ENCODE measurements at regions not wholly inside any gene's neighbourhood (a gene's known extent, or its start where the extent isn't known, plus 50 kb on each side); places are given as distances from the start of the nearest gene placed in this dataset.
"Not testable (repeated sequence)": the region's sequence is repeated elsewhere in the genome, so short reads cannot be mapped to it uniquely, and the experiment has no call there.

DNA sequence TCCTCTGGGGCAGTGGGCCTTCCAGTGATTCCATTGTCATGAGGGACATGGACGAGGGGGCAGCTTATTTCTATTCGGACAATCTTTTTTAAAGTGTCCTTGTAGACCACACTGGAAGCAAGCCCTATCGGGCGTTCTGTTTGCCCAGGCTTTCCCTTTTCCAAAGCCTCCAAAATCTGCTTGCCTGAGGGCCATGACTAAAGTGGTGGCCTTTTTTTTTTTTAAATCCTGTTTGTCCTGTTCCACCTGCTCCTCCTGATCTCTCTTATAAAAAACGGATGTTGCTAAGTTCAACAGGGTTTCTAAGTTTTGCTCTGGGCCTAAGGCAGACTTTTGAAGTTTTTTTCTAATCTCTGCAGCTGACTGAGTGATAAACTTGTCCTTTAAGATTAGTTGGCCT is 1380.1 kb downstream of the SI start:
- H3K27ac ChIP-seq (ENCODE audit: low read length, poor library complexity, severe bottlenecking); H3K18ac ChIP-seq (ENCODE audit: low read depth in 1 of 2, low read length in 2 of 2); H4K8ac ChIP-seq (ENCODE audit: low read length); H2BK12ac ChIP-seq (ENCODE audit: low read length in 2 of 2); DNase-seq; H3K9ac ChIP-seq (ENCODE audit: low read length); H4K91ac ChIP-seq (ENCODE audit: low read length); H3K36me3 ChIP-seq (ENCODE audit: control insufficient read depth in 1 of 2, insufficient read depth in 2 of 2, low read depth in 1 of 2, low read length in 2 of 2); H2BK120ac ChIP-seq (ENCODE audit: low read depth, low read length); H3K27me3 ChIP-seq (ENCODE audit: control insufficient read depth in 1 of 2, insufficient read depth in 1 of 2, low read length in 2 of 2); H3K4ac ChIP-seq (ENCODE audit: low read depth in 1 of 2, low read length in 2 of 2); H3K4me1 ChIP-seq (ENCODE audit: control insufficient read depth, insufficient read depth, low read depth, low read length); H3K14ac ChIP-seq (ENCODE audit: low read length in 2 of 2); H2BK5ac ChIP-seq (ENCODE audit: low read depth, low read length, poor library complexity, severe bottlenecking); H3K23ac ChIP-seq (ENCODE audit: low read length in 2 of 2); H3K4me3 ChIP-seq (ENCODE audit: insufficient read depth in 1 of 2, low read depth in 1 of 2, low read length in 2 of 2); H3K79me1 ChIP-seq (replicated peaks; ENCODE audit: low read length, poor library complexity, severe bottlenecking); H2AK5ac ChIP-seq (ENCODE audit: low read length, severe bottlenecking); H3K4me2 ChIP-seq (ENCODE audit: low read length, poor library complexity, severe bottlenecking); H2AFZ ChIP-seq (ENCODE audit: low read depth, low read length); H2BK15ac ChIP-seq (ENCODE audit: low read depth, poor library complexity, severe bottlenecking); H3K9me3 ChIP-seq (ENCODE audit: control insufficient read depth, low read length): not testable (repeated sequence)
- 73% methylated on average over 5 of the region's 5 CpGs for WGBS

DNA sequence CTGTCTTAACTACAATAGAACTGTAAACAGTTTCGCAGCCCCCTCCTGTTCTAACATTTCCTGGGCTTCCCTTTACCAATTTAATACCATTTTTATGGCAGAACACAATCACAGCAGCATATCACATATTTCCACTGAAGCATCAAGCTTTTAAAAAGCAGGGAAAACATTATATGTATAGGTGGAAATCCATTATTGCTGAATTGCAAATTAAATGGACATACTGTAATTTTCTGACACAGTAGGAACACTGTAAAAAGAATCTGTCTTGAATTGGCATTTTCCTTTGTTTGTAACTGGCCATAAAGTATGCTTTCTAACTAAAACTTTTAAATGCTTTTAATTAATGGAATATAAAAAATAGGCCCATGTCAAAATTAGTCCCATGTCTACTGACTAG is 1385.8 kb downstream of the SI start:
- H2AK5ac ChIP-seq (ENCODE audit: low read length, severe bottlenecking) = no peak overlapping the region
- no peak overlapping the region for H4K91ac ChIP-seq (ENCODE audit: low read length)

DNA sequence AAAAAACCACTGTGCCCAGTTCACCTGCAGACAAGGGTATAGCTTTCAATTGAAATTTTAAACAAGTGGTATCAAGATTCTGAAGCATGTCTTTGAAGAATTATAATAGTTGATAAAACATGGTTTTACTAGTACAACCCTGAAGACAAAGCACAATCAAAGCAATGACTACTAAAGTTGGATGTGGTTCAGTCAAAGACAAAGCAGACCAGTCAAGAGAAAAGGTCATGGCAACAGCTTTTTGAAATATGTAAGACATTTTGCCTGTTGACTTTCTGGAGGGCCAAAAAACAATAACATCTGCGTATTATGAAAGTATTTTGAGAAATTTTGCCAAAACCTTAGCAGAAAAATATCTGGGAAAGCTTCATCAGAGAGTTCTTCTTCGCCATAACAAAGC is 1393.6 kb downstream of the SI start:
- WGBS = no CpG with 5 or more reads among the region's 2 CpGs
- DNase-seq = no peak
- no peak overlapping the region for H4K91ac ChIP-seq (ENCODE audit: low read length)

More for the DNA sequence above, 1385.8 kb downstream of the SI start:
- H2BK12ac ChIP-seq (ENCODE audit: low read length in 2 of 2) = no peak overlapping the region
- no peak for DNase-seq
- no peak overlapping the region for H2BK120ac ChIP-seq (ENCODE audit: low read depth, low read length)
- H3K14ac ChIP-seq (ENCODE audit: low read length in 2 of 2) = no peak overlapping the region
- 86% methylated on average over 1 of the region's 1 CpG for WGBS
- H2BK15ac ChIP-seq (ENCODE audit: low read depth, poor library complexity, severe bottlenecking) = no peak overlapping the region
- H3K27ac ChIP-seq (ENCODE audit: low read length, poor library complexity, severe bottlenecking) = no peak overlapping the region
- no peak overlapping the region for H3K23ac ChIP-seq (ENCODE audit: low read length in 2 of 2)
- no peaks in the 10 kb centered on the region for H3K27me3 ChIP-seq (ENCODE audit: control insufficient read depth in 1 of 2, insufficient read depth in 1 of 2, low read length in 2 of 2)
- no peak overlapping the region for H3K4me3 ChIP-seq (ENCODE audit: insufficient read depth in 1 of 2, low read depth in 1 of 2, low read length in 2 of 2)
- H3K79me1 ChIP-seq (replicated peaks; ENCODE audit: low read length, poor library complexity, severe bottlenecking) = no peaks in the 10 kb centered on the region
- no peak overlapping the region for H2AFZ ChIP-seq (ENCODE audit: low read depth, low read length)
- no peak overlapping the region for H3K9ac ChIP-seq (ENCODE audit: low read length)
- no peak overlapping the region for H3K18ac ChIP-seq (ENCODE audit: low read depth in 1 of 2, low read length in 2 of 2)
- no peaks in the 10 kb centered on the region for H3K36me3 ChIP-seq (ENCODE audit: control insufficient read depth in 1 of 2, insufficient read depth in 2 of 2, low read depth in 1 of 2, low read length in 2 of 2)
- H2BK5ac ChIP-seq (ENCODE audit: low read depth, low read length, poor library complexity, severe bottlenecking) = no peak overlapping the region
- no peak overlapping the region for H4K8ac ChIP-seq (ENCODE audit: low read length)
- peaks cover 38% of the 10 kb centered on the region for H3K9me3 ChIP-seq (ENCODE audit: control insufficient read depth, low read length)
- H3K4me1 ChIP-seq (ENCODE audit: control insufficient read depth, insufficient read depth, low read depth, low read length) = no peaks in the 10 kb centered on the region
- no peak overlapping the region for H3K4me2 ChIP-seq (ENCODE audit: low read length, poor library complexity, severe bottlenecking)
- H3K4ac ChIP-seq (ENCODE audit: low read depth in 1 of 2, low read length in 2 of 2) = no peak overlapping the region

DNA sequence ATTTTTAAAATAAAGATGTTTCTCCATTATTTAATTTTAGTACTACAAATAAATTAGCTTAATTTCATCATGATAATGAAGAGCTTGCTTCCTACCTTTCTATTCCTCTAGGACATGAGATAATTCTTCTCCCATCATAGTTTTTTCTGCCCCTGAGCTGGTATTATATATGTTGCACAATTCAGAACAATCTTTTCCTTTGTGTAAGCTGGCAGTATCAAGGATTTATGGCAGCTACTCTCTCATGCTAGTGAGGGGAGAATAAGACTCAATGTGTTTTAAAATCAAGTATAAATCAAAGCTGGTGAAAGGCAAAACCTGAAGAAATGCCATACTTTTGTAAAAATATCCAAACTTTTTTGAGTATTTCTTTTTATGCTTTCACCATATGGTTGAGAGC is 1405.3 kb downstream of the SI start:
- no peaks in the 10 kb centered on the region for H3K27me3 ChIP-seq (ENCODE audit: control insufficient read depth in 1 of 2, insufficient read depth in 1 of 2, low read length in 2 of 2)

More for the DNA sequence above, 1393.6 kb downstream of the SI start:
- H3K23ac ChIP-seq (ENCODE audit: low read length in 2 of 2) = no peak overlapping the region
- no peaks in the 10 kb centered on the region for H3K4me1 ChIP-seq (ENCODE audit: control insufficient read depth, insufficient read depth, low read depth, low read length)
- no peak overlapping the region for H2BK12ac ChIP-seq (ENCODE audit: low read length in 2 of 2)
- no peak overlapping the region for H3K4me3 ChIP-seq (ENCODE audit: insufficient read depth in 1 of 2, low read depth in 1 of 2, low read length in 2 of 2)
- no peak overlapping the region for H3K14ac ChIP-seq (ENCODE audit: low read length in 2 of 2)
- H3K4me2 ChIP-seq (ENCODE audit: low read length, poor library complexity, severe bottlenecking) = no peak overlapping the region
- H3K27me3 ChIP-seq (ENCODE audit: control insufficient read depth in 1 of 2, insufficient read depth in 1 of 2, low read length in 2 of 2) = no peaks in the 10 kb centered on the region
- H3K4ac ChIP-seq (ENCODE audit: low read depth in 1 of 2, low read length in 2 of 2) = no peak overlapping the region
- no peak overlapping the region for H2BK120ac ChIP-seq (ENCODE audit: low read depth, low read length)
- peaks cover 18% of the 10 kb centered on the region for H3K9me3 ChIP-seq (ENCODE audit: control insufficient read depth, low read length)
- no peak overlapping the region for H4K8ac ChIP-seq (ENCODE audit: low read length)
- H2AK5ac ChIP-seq (ENCODE audit: low read length, severe bottlenecking) = no peak overlapping the region
- H3K27ac ChIP-seq (ENCODE audit: low read length, poor library complexity, severe bottlenecking) = no peak overlapping the region
- H3K18ac ChIP-seq (ENCODE audit: low read depth in 1 of 2, low read length in 2 of 2) = no peak overlapping the region
- H3K9ac ChIP-seq (ENCODE audit: low read length) = no peak overlapping the region
- H2BK15ac ChIP-seq (ENCODE audit: low read depth, poor library complexity, severe bottlenecking) = no peak overlapping the region
- no peak overlapping the region for H2AFZ ChIP-seq (ENCODE audit: low read depth, low read length)
- H3K79me1 ChIP-seq (replicated peaks; ENCODE audit: low read length, poor library complexity, severe bottlenecking) = no peaks in the 10 kb centered on the region
- no peak overlapping the region for H2BK5ac ChIP-seq (ENCODE audit: low read depth, low read length, poor library complexity, severe bottlenecking)
- no peaks in the 10 kb centered on the region for H3K36me3 ChIP-seq (ENCODE audit: control insufficient read depth in 1 of 2, insufficient read depth in 2 of 2, low read depth in 1 of 2, low read length in 2 of 2)

More for the DNA sequence above, 1405.3 kb downstream of the SI start:
- no peak overlapping the region for H4K8ac ChIP-seq (ENCODE audit: low read length)
- no peaks in the 10 kb centered on the region for H3K36me3 ChIP-seq (ENCODE audit: control insufficient read depth in 1 of 2, insufficient read depth in 2 of 2, low read depth in 1 of 2, low read length in 2 of 2)
- no peak overlapping the region for H2BK120ac ChIP-seq (ENCODE audit: low read depth, low read length)
- no peak overlapping the region for H3K9ac ChIP-seq (ENCODE audit: low read length)
- no peak overlapping the region for H2BK12ac ChIP-seq (ENCODE audit: low read length in 2 of 2)
- H3K4me2 ChIP-seq (ENCODE audit: low read length, poor library complexity, severe bottlenecking) = no peak overlapping the region
- H3K79me1 ChIP-seq (replicated peaks; ENCODE audit: low read length, poor library complexity, severe bottlenecking) = no peaks in the 10 kb centered on the region
- no peak overlapping the region for H3K14ac ChIP-seq (ENCODE audit: low read length in 2 of 2)
- H3K4ac ChIP-seq (ENCODE audit: low read depth in 1 of 2, low read length in 2 of 2) = no peak overlapping the region
- H2AFZ ChIP-seq (ENCODE audit: low read depth, low read length) = no peak overlapping the region
- peaks cover 6% of the 10 kb centered on the region for H3K9me3 ChIP-seq (ENCODE audit: control insufficient read depth, low read length)
- no peak overlapping the region for H2AK5ac ChIP-seq (ENCODE audit: low read length, severe bottlenecking)
- H4K91ac ChIP-seq (ENCODE audit: low read length) = no peak overlapping the region
- no peak overlapping the region for H2BK15ac ChIP-seq (ENCODE audit: low read depth, poor library complexity, severe bottlenecking)
- no peak overlapping the region for H3K23ac ChIP-seq (ENCODE audit: low read length in 2 of 2)
- H3K27ac ChIP-seq (ENCODE audit: low read length, poor library complexity, severe bottlenecking) = no peak overlapping the region
- H3K4me3 ChIP-seq (ENCODE audit: insufficient read depth in 1 of 2, low read depth in 1 of 2, low read length in 2 of 2) = no peak overlapping the region
- H3K4me1 ChIP-seq (ENCODE audit: control insufficient read depth, insufficient read depth, low read depth, low read length) = no peaks in the 10 kb centered on the region
- no peak for DNase-seq
- no peak overlapping the region for H2BK5ac ChIP-seq (ENCODE audit: low read depth, low read length, poor library complexity, severe bottlenecking)
- H3K18ac ChIP-seq (ENCODE audit: low read depth in 1 of 2, low read length in 2 of 2) = no peak overlapping the region

Data from mesenchymal stem cell (in vitro differentiated cells and primary cell).